ENCODE measurements at regions not wholly inside any gene's neighbourhood (a gene's known extent, or its start where the extent isn't known, plus 50 kb on each side); places are given as distances from the start of the nearest gene placed in this dataset.

DNA sequence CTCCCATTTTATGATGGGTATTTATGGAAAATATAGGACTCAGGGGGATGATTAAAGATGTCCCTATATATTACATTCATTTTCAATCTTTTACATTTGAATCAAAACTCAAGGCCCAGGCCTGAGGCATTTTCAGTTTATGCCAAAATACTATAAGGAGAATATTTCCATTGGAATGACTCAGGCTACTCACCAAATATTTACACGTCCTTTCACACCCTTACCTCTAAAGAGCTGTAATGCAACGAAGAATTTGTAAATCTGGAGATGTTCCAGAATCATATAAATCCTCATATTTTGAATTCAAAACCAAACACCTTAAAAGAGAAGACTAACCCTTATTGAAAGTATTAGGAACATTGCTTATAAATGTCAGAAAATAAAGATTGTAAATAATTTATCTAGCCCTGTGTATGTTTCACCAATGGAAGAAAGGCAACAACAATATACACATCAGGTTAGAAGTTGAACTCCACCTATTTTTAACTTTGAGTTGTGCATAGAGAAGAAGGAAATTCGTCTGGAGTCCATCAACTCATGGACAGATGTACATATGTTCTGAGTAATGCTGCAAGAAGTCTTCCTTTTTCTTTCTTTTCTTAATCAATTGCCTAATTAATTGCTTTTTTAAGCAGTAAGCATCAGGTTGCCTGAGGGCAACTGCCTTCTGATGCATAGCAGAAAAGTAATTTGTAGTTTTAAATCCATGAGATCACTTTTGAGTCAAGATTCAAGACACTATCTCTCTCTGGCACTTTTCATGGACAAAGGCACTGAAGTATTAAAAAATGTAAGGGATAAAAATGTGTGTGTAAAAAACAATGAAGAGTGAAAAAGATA is 579.3 kb upstream of the RGMB start:
- TF ChIP-seq, protein P1, sequence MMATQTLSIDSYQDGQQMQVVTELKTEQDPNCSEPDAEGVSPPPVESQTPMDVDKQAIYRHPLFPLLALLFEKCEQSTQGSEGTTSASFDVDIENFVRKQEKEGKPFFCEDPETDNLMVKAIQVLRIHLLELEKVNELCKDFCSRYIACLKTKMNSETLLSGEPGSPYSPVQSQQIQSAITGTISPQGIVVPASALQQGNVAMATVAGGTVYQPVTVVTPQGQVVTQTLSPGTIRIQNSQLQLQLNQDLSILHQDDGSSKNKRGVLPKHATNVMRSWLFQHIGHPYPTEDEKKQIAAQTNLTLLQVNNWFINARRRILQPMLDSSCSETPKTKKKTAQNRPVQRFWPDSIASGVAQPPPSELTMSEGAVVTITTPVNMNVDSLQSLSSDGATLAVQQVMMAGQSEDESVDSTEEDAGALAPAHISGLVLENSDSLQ (IDR thresholded peaks at IDR 0.05): no peak
- no peak for TF ChIP-seq FOXK2 (IDR thresholded peaks at IDR 0.05)
- TF ChIP-seq HDGF (IDR thresholded peaks at IDR 0.05; ENCODE audit: borderline replicate concordance): no peak
